ENCODE measurements at regions not wholly inside any gene's neighbourhood (a gene's known extent, or its start where the extent isn't known, plus 50 kb on each side); places are given as distances from the start of the nearest gene placed in this dataset.

GRCh38 chr12:111171345-111171744, 197.6 kb downstream of the PHETA1 start:
- H3K27ac ChIP-seq (ENCODE audit: low read depth, low read length): no peak overlapping the region
- H3K4me2 ChIP-seq (ENCODE audit: low read length): no peak overlapping the region
- no peaks in the 10 kb centered on the region for H3K27me3 ChIP-seq (ENCODE audit: control insufficient read depth, low read length)
- TF ChIP-seq EZH2phosphoT487 (IDR thresholded peaks at IDR 0.05; ENCODE audit: borderline replicate concordance, low read length) (no peak), CTCF (IDR thresholded peaks at IDR 0.05; ENCODE audit: low read depth, low read length, poor library complexity, severe bottlenecking) (no peak)
- no peaks in the 10 kb centered on the region for H3K36me3 ChIP-seq (ENCODE audit: control insufficient read depth, low read length)
- no peaks in the 10 kb centered on the region for H3K9me3 ChIP-seq (ENCODE audit: control insufficient read depth, insufficient read depth, low read length)
- no peak overlapping the region for H3K4me3 ChIP-seq (ENCODE audit: low read length)
- no peaks in the 10 kb centered on the region for H4K20me1 ChIP-seq (ENCODE audit: control insufficient read depth, insufficient read depth, low read depth, low read length)
- no peaks in the 10 kb centered on the region for H3F3A ChIP-seq (ENCODE audit: control insufficient read depth, insufficient read depth)
- H3K4me1 ChIP-seq (ENCODE audit: control insufficient read depth, low read length): peaks cover 8% of the 10 kb centered on the region
- no peaks in the 10 kb centered on the region for H3K79me2 ChIP-seq (ENCODE audit: control insufficient read depth, low read length)
- no peaks in the 10 kb centered on the region for H3K9me2 ChIP-seq (replicated peaks; ENCODE audit: control insufficient read depth, low read length)

GRCh38 chr12:111170543-111170942, 198.4 kb downstream of the PHETA1 start:
- H3K27me3 ChIP-seq (ENCODE audit: control insufficient read depth, low read length): no peaks in the 10 kb centered on the region
- TF ChIP-seq CTCF (IDR thresholded peaks at IDR 0.05; ENCODE audit: low read depth, low read length, poor library complexity, severe bottlenecking) (no peak), EZH2phosphoT487 (IDR thresholded peaks at IDR 0.05; ENCODE audit: borderline replicate concordance, low read length) (no peak)
- H3K79me2 ChIP-seq (ENCODE audit: control insufficient read depth, low read length): no peaks in the 10 kb centered on the region
- peaks cover 8% of the 10 kb centered on the region for H3K4me1 ChIP-seq (ENCODE audit: control insufficient read depth, low read length)
- H3K4me3 ChIP-seq (ENCODE audit: low read length): no peak overlapping the region
- H3K36me3 ChIP-seq (ENCODE audit: control insufficient read depth, low read length): no peaks in the 10 kb centered on the region
- H3K9me2 ChIP-seq (replicated peaks; ENCODE audit: control insufficient read depth, low read length): no peaks in the 10 kb centered on the region
- no peak overlapping the region for H3K27ac ChIP-seq (ENCODE audit: low read depth, low read length)
- no peaks in the 10 kb centered on the region for H3F3A ChIP-seq (ENCODE audit: control insufficient read depth, insufficient read depth)
- no peaks in the 10 kb centered on the region for H4K20me1 ChIP-seq (ENCODE audit: control insufficient read depth, insufficient read depth, low read depth, low read length)
- H3K4me2 ChIP-seq (ENCODE audit: low read length): no peak overlapping the region
- no peaks in the 10 kb centered on the region for H3K9me3 ChIP-seq (ENCODE audit: control insufficient read depth, insufficient read depth, low read length)

- Histone ChIP-seq H3K36me3 (ENCODE audit: control insufficient read depth, low read length) (no peaks in the 10 kb centered on the region), H3K4me1 (ENCODE audit: control insufficient read depth, low read length) (peaks cover 8% of the 10 kb centered on the region), H3K27me3 (ENCODE audit: control insufficient read depth, low read length) (no peaks in the 10 kb centered on the region), H3K79me2 (ENCODE audit: control insufficient read depth, low read length) (no peaks in the 10 kb centered on the region), H3K9me2 (replicated peaks; ENCODE audit: control insufficient read depth, low read length) (no peaks in the 10 kb centered on the region), H3K4me3 (ENCODE audit: low read length) (no peak overlapping the region), H4K20me1 (ENCODE audit: control insufficient read depth, insufficient read depth, low read depth, low read length) (no peaks in the 10 kb centered on the region), H3K4me2 (ENCODE audit: low read length) (no peak overlapping the region), H3F3A (ENCODE audit: control insufficient read depth, insufficient read depth) (no peaks in the 10 kb centered on the region), H3K27ac (ENCODE audit: low read depth, low read length) (no peak overlapping the region), H3K9me3 (ENCODE audit: control insufficient read depth, insufficient read depth, low read length) (no peaks in the 10 kb centered on the region)
- TF ChIP-seq EZH2phosphoT487 (IDR thresholded peaks at IDR 0.05; ENCODE audit: borderline replicate concordance, low read length) (no peak), CTCF (IDR thresholded peaks at IDR 0.05; ENCODE audit: low read depth, low read length, poor library complexity, severe bottlenecking) (no peak)
These were observed 199.4 kb downstream of the PHETA1 start for GRCh38 chr12:111169456-111169855.

GRCh38 chr12:111169032-111169431, 199.9 kb downstream of the PHETA1 start:
- TF ChIP-seq CTCF (IDR thresholded peaks at IDR 0.05; ENCODE audit: low read depth, low read length, poor library complexity, severe bottlenecking) (no peak), EZH2phosphoT487 (IDR thresholded peaks at IDR 0.05; ENCODE audit: borderline replicate concordance, low read length) (no peak)
- no peaks in the 10 kb centered on the region for H4K20me1 ChIP-seq (ENCODE audit: control insufficient read depth, insufficient read depth, low read depth, low read length)
- H3K79me2 ChIP-seq (ENCODE audit: control insufficient read depth, low read length): no peaks in the 10 kb centered on the region
- H3K9me3 ChIP-seq (ENCODE audit: control insufficient read depth, insufficient read depth, low read length): no peaks in the 10 kb centered on the region
- H3K9me2 ChIP-seq (replicated peaks; ENCODE audit: control insufficient read depth, low read length): no peaks in the 10 kb centered on the region
- H3K27me3 ChIP-seq (ENCODE audit: control insufficient read depth, low read length): no peaks in the 10 kb centered on the region
- no peak overlapping the region for H3K27ac ChIP-seq (ENCODE audit: low read depth, low read length)
- H3K4me3 ChIP-seq (ENCODE audit: low read length): no peak overlapping the region
- peaks cover 8% of the 10 kb centered on the region for H3K4me1 ChIP-seq (ENCODE audit: control insufficient read depth, low read length)
- H3K4me2 ChIP-seq (ENCODE audit: low read length): no peak overlapping the region
- H3K36me3 ChIP-seq (ENCODE audit: control insufficient read depth, low read length): no peaks in the 10 kb centered on the region
- H3F3A ChIP-seq (ENCODE audit: control insufficient read depth, insufficient read depth): no peaks in the 10 kb centered on the region
